ENCODE measurements at regions not wholly inside any gene's neighbourhood (a gene's known extent, or its start where the extent isn't known, plus 50 kb on each side); places are given as distances from the start of the nearest gene placed in this dataset.
"Not testable (repeated sequence)": the region's sequence is repeated elsewhere in the genome, so short reads cannot be mapped to it uniquely, and the experiment has no call there.

- H3K14ac ChIP-seq (ENCODE audit: low read length); H2AFZ ChIP-seq (ENCODE audit: insufficient read depth, low read length, poor library complexity); H3K4me3 ChIP-seq (ENCODE audit: low read depth, low read length); H3K79me2 ChIP-seq (ENCODE audit: control insufficient read depth, insufficient read depth, low read length, poor library complexity); H2BK12ac ChIP-seq (ENCODE audit: low read length); H3K4me1 ChIP-seq (ENCODE audit: control insufficient read depth in 1 of 2, insufficient read depth in 2 of 2, low read length in 2 of 2); DNase-seq; H3K79me1 ChIP-seq (ENCODE audit: low read length); H3K23ac ChIP-seq (ENCODE audit: low read length); H4K12ac ChIP-seq (ENCODE audit: low read depth, low read length); H3K4me2 ChIP-seq (ENCODE audit: low read length); H3K9me3 ChIP-seq (ENCODE audit: insufficient read depth, low read depth, low read length); H3K27me3 ChIP-seq (ENCODE audit: insufficient read depth, low read length); H3K27ac ChIP-seq (ENCODE audit: low read depth, low read length); H2BK120ac ChIP-seq (ENCODE audit: insufficient read depth, low read length, poor library complexity); H4K91ac ChIP-seq (ENCODE audit: low read depth, low read length); H2AK5ac ChIP-seq (ENCODE audit: low read length); H4K8ac ChIP-seq (ENCODE audit: low read depth, low read length); H3K9ac ChIP-seq (ENCODE audit: low read length); H3K36me3 ChIP-seq (ENCODE audit: control insufficient read depth in 1 of 2, insufficient read depth in 2 of 2, low read length in 2 of 2); H2BK5ac ChIP-seq (ENCODE audit: low read depth, low read length, poor library complexity); H3K4ac ChIP-seq (ENCODE audit: low read depth, low read length); H3K18ac ChIP-seq (ENCODE audit: low read length): not testable (repeated sequence)
- no CpG with 5 or more reads among the region's 4 CpGs for WGBS (ENCODE audit: extremely low coverage, insufficient coverage, insufficient read length)
These were observed 558.0 kb downstream of the ADGRL2 start for GRCh38 chr1:82358706-82359105.

GRCh38 chr1:82354546-82354945 lies 553.8 kb downstream of the ADGRL2 start:
- not testable (repeated sequence) for H3K4me1 ChIP-seq (ENCODE audit: control insufficient read depth in 1 of 2, insufficient read depth in 2 of 2, low read length in 2 of 2); DNase-seq; H2BK12ac ChIP-seq (ENCODE audit: low read length); H3K27me3 ChIP-seq (ENCODE audit: insufficient read depth, low read length); H3K18ac ChIP-seq (ENCODE audit: low read length); H3K9ac ChIP-seq (ENCODE audit: low read length); H3K9me3 ChIP-seq (ENCODE audit: insufficient read depth, low read depth, low read length); H2BK120ac ChIP-seq (ENCODE audit: insufficient read depth, low read length, poor library complexity); H3K4ac ChIP-seq (ENCODE audit: low read depth, low read length); H3K4me2 ChIP-seq (ENCODE audit: low read length); H3K23ac ChIP-seq (ENCODE audit: low read length); H3K79me2 ChIP-seq (ENCODE audit: control insufficient read depth, insufficient read depth, low read length, poor library complexity); H4K12ac ChIP-seq (ENCODE audit: low read depth, low read length); H4K8ac ChIP-seq (ENCODE audit: low read depth, low read length); H3K4me3 ChIP-seq (ENCODE audit: low read depth, low read length); H2BK5ac ChIP-seq (ENCODE audit: low read depth, low read length, poor library complexity); H2AK5ac ChIP-seq (ENCODE audit: low read length); H2AFZ ChIP-seq (ENCODE audit: insufficient read depth, low read length, poor library complexity); H3K27ac ChIP-seq (ENCODE audit: low read depth, low read length); H3K79me1 ChIP-seq (ENCODE audit: low read length); H3K14ac ChIP-seq (ENCODE audit: low read length); H4K91ac ChIP-seq (ENCODE audit: low read depth, low read length); H3K36me3 ChIP-seq (ENCODE audit: control insufficient read depth in 1 of 2, insufficient read depth in 2 of 2, low read length in 2 of 2)
- no CpG with 5 or more reads among the region's 5 CpGs for WGBS (ENCODE audit: extremely low coverage, insufficient coverage, insufficient read length)

GRCh38 chr1:82348487-82348886 lies 547.8 kb downstream of the ADGRL2 start:
- Histone ChIP-seq H3K4me2 (ENCODE audit: low read length) (no peak overlapping the region), H2BK5ac (ENCODE audit: low read depth, low read length, poor library complexity) (no peak overlapping the region), H2BK12ac (ENCODE audit: low read length) (no peak overlapping the region), H2BK120ac (ENCODE audit: insufficient read depth, low read length, poor library complexity) (no peak overlapping the region), H3K23ac (ENCODE audit: low read length) (no peak overlapping the region), H3K36me3 (ENCODE audit: control insufficient read depth in 1 of 2, insufficient read depth in 2 of 2, low read length in 2 of 2) (no peaks in the 10 kb centered on the region), H4K91ac (ENCODE audit: low read depth, low read length) (no peak overlapping the region), H3K4ac (ENCODE audit: low read depth, low read length) (no peak overlapping the region), H3K79me1 (ENCODE audit: low read length) (no peaks in the 10 kb centered on the region), H3K14ac (ENCODE audit: low read length) (no peak overlapping the region), H4K12ac (ENCODE audit: low read depth, low read length) (no peak overlapping the region), H3K4me1 (ENCODE audit: control insufficient read depth in 1 of 2, insufficient read depth in 2 of 2, low read length in 2 of 2) (no peaks in the 10 kb centered on the region), H3K18ac (ENCODE audit: low read length) (no peak overlapping the region), H3K79me2 (ENCODE audit: control insufficient read depth, insufficient read depth, low read length, poor library complexity) (no peaks in the 10 kb centered on the region), H4K8ac (ENCODE audit: low read depth, low read length) (no peak overlapping the region), H2AFZ (ENCODE audit: insufficient read depth, low read length, poor library complexity) (no peak overlapping the region), H3K9me3 (ENCODE audit: insufficient read depth, low read depth, low read length) (no peaks in the 10 kb centered on the region), H3K9ac (ENCODE audit: low read length) (no peak overlapping the region), H3K27ac (ENCODE audit: low read depth, low read length) (no peak overlapping the region), H2AK5ac (ENCODE audit: low read length) (no peak overlapping the region), H3K4me3 (ENCODE audit: low read depth, low read length) (no peak overlapping the region), H3K27me3 (ENCODE audit: insufficient read depth, low read length) (no peaks in the 10 kb centered on the region)
- peak; percentile 1 to 51 for DNase-seq
- no CpG with 5 or more reads among the region's 2 CpGs for WGBS (ENCODE audit: extremely low coverage, insufficient coverage, insufficient read length)

- no CpG with 5 or more reads among the region's 4 CpGs for WGBS (ENCODE audit: extremely low coverage, insufficient coverage, insufficient read length)
- H3K79me1 ChIP-seq (ENCODE audit: low read length): no peaks in the 10 kb centered on the region
- no peaks in the 10 kb centered on the region for H3K27me3 ChIP-seq (ENCODE audit: insufficient read depth, low read length)
- H3K18ac ChIP-seq (ENCODE audit: low read length): no peak overlapping the region
- H2AK5ac ChIP-seq (ENCODE audit: low read length): no peak overlapping the region
- H3K23ac ChIP-seq (ENCODE audit: low read length): no peak overlapping the region
- no peaks in the 10 kb centered on the region for H3K36me3 ChIP-seq (ENCODE audit: control insufficient read depth in 1 of 2, insufficient read depth in 2 of 2, low read length in 2 of 2)
- no peak overlapping the region for H3K4me3 ChIP-seq (ENCODE audit: low read depth, low read length)
- H3K4me1 ChIP-seq (ENCODE audit: control insufficient read depth in 1 of 2, insufficient read depth in 2 of 2, low read length in 2 of 2): no peaks in the 10 kb centered on the region
- H4K91ac ChIP-seq (ENCODE audit: low read depth, low read length): no peak overlapping the region
- no peak overlapping the region for H4K12ac ChIP-seq (ENCODE audit: low read depth, low read length)
- no peak overlapping the region for H3K9ac ChIP-seq (ENCODE audit: low read length)
- H4K8ac ChIP-seq (ENCODE audit: low read depth, low read length): no peak overlapping the region
- H3K14ac ChIP-seq (ENCODE audit: low read length): no peak overlapping the region
- H3K4ac ChIP-seq (ENCODE audit: low read depth, low read length): no peak overlapping the region
- H3K9me3 ChIP-seq (ENCODE audit: insufficient read depth, low read depth, low read length): no peaks in the 10 kb centered on the region
- H3K27ac ChIP-seq (ENCODE audit: low read depth, low read length): no peak overlapping the region
- H2BK12ac ChIP-seq (ENCODE audit: low read length): no peak overlapping the region
- H3K79me2 ChIP-seq (ENCODE audit: control insufficient read depth, insufficient read depth, low read length, poor library complexity): no peaks in the 10 kb centered on the region
- no peak for DNase-seq
- no peak overlapping the region for H2BK5ac ChIP-seq (ENCODE audit: low read depth, low read length, poor library complexity)
- H2BK120ac ChIP-seq (ENCODE audit: insufficient read depth, low read length, poor library complexity): no peak overlapping the region
- no peak overlapping the region for H3K4me2 ChIP-seq (ENCODE audit: low read length)
- no peak overlapping the region for H2AFZ ChIP-seq (ENCODE audit: insufficient read depth, low read length, poor library complexity)
These were observed 545.4 kb downstream of the ADGRL2 start for GRCh38 chr1:82346141-82346540.
